HG03175 (cell line): ENCODE measurements at regions not wholly inside any gene's neighbourhood (a gene's known extent, or its start where the extent isn't known, plus 50 kb on each side); places are given as distances from the start of the nearest gene placed in this dataset.

ENCODE experiments used
- ATAC-seq: cut with Tn5 transposase; IDR thresholded peaks from one replicate; pipeline ENCODE4 v1.9.1; 2021; ENCODE audit warnings: mild to moderate bottlenecking, moderate library complexity; ENCODE audit not compliant: unreplicated experiment

- ATAC-seq, result no peak
Measured at GRCh38 chr5:73231246-73231778, 58.3 kb downstream of the TMEM174 start.

GRCh38 chr5:73230264-73231245 is 57.6 kb downstream of the TMEM174 start:
- ATAC-seq, result no peak

GRCh38 chr5:73229271-73229670 is 56.3 kb downstream of the TMEM174 start:
- no peak for ATAC-seq

- no peak for ATAC-seq
Measured at GRCh38 chr5:73228052-73228451, 55.1 kb downstream of the TMEM174 start.
